ENCODE measurements at regions not wholly inside any gene's neighbourhood (a gene's known extent, or its start where the extent isn't known, plus 50 kb on each side); places are given as distances from the start of the nearest gene placed in this dataset.
"Not testable (repeated sequence)": the region's sequence is repeated elsewhere in the genome, so short reads cannot be mapped to it uniquely, and the experiment has no call there.

- Mint-ChIP-seq H3K27ac (no peak overlapping the region), H3K36me3 (ENCODE audit: low read depth) (no peaks in the 10 kb centered on the region), H3K4me3 (no peak overlapping the region), H3K27me3 (peaks cover 24% of the 10 kb centered on the region), H3K4me1 (no peaks in the 10 kb centered on the region)
- ATAC-seq (no peak), DNase-seq (no peak)
- no peaks in the 10 kb centered on the region for H3K9me3 ChIP-seq (ENCODE audit: control insufficient read depth, low read length, poor library complexity, severe bottlenecking)
These were observed 79.1 kb upstream of the PPP1R26 start for GRCh38 chr9:135400496-135400895.

DNA sequence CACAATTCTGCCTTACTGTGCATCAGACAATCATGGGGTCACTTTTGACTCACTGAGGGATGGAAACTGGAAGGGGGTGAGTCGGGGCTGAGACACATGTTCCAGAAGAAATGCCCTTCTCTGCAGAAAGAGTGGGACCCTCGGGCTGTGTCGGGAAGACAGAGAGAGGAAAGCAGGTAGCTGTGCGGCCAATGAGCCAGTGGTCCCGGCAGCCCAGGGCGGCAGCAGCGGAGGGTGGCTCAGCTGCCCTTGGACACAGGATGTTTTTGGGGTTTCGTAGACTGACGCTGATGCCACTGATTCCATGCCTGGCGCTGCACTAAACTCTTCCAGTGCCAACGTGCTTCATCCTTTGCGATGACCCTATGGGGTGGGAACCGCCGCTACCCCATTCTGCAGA, 78.4 kb upstream of the PPP1R26 start:
- ATAC-seq (no peak), DNase-seq (no peak)
- Mint-ChIP-seq H3K4me3 (no peak overlapping the region), H3K27ac (no peak overlapping the region), H3K36me3 (ENCODE audit: low read depth) (no peaks in the 10 kb centered on the region), H3K4me1 (no peaks in the 10 kb centered on the region), H3K27me3 (peaks cover 29% of the 10 kb centered on the region)
- no peaks in the 10 kb centered on the region for H3K9me3 ChIP-seq (ENCODE audit: control insufficient read depth, low read length, poor library complexity, severe bottlenecking)

DNA sequence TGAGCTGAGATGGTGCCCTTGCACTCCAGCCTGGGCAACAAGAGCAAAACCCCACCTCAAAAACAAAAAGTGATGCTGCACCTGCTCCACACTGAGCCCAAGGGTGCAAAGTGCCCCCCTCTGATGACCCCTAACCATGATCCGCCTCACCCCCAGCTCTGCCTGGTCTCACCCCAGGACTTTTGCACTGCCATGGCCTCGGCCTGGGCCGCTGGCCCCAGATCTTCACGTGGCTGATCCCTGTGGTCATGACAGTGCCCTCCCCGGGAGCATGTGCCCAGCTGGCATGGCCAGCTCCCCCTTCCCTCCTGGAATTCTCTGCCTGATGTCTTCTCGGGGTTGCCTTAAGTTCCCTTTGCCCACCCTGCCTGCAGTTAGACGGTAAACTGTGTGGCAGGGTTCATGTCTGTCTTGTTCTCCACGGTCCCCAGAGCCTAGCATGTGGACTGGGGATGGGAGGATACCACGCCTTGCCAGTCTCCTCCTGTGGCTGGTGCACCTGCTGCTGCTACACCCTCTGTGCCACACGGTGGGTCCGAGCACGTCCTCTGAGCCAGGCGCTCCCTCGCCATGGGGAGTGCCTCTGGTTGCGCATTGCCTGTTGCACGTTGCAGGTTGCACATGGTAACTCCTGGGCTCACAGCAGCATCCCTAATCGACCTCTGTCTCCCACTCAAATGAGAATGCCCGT, 77.4 kb upstream of the PPP1R26 start:
- H3K4me1 Mint-ChIP-seq: no peaks in the 10 kb centered on the region
- no peak for DNase-seq
- H3K4me3 Mint-ChIP-seq: no peak overlapping the region
- H3K27ac Mint-ChIP-seq: no peak overlapping the region
- H3K36me3 Mint-ChIP-seq (ENCODE audit: low read depth): no peaks in the 10 kb centered on the region
- H3K27me3 Mint-ChIP-seq: peaks cover 32% of the 10 kb centered on the region
- no peak for ATAC-seq
- H3K9me3 ChIP-seq (ENCODE audit: control insufficient read depth, low read length, poor library complexity, severe bottlenecking): no peaks in the 10 kb centered on the region

DNA sequence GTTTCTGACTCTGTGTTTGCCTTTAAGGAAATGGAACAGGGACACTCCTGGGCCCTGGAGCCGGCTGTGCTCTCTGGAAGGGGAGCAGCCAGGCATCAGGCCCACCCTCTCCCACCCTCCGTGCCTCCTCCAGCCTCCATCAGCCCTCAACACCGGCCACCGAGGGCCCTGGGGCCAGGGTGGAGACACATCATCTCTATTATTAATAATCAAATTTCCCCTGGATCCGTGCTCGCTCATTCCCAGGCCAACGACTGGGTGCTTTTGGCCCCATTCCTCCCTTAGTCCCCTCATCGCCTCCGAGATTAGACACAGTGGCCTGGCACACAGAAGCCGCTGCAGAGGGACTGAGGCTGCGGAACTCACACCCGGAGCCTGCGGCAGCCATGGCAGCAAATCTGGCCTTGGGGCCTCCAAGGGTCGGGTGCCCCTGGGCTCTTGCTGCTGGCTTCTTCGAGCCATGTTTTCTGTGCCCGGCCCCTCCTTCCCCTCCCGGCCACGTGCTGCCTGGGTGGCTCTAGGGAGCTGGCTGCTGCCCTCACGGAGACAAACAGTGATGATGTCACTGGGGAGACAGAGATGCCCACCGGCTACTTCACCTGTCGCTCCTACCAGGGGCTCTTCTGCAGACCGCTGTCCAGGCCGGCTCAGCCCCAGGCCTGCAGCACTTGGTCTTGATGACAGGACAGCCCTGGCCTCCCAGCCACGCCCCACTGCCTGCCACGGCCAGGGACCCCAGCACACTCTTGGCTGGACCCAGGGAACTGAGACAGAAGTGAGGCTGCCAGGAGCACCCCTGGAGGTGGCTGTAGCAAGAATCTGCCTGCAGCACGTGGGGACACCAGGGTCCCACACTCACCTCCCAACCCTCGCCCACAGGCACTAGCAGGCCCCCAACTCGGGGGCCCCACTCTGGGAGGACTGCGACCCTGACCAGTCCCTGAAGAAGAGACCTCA, 76.6 kb upstream of the PPP1R26 start:
- H3K27ac Mint-ChIP-seq: no peak overlapping the region
- no peaks in the 10 kb centered on the region for H3K4me1 Mint-ChIP-seq
- no peaks in the 10 kb centered on the region for H3K9me3 ChIP-seq (ENCODE audit: control insufficient read depth, low read length, poor library complexity, severe bottlenecking)
- H3K27me3 Mint-ChIP-seq: peaks cover 32% of the 10 kb centered on the region
- DNase-seq (no peak), ATAC-seq (no peak)
- H3K36me3 Mint-ChIP-seq (ENCODE audit: low read depth): no peaks in the 10 kb centered on the region
- H3K4me3 Mint-ChIP-seq: no peak overlapping the region

GRCh38 chr9:135403733-135404450, 75.7 kb upstream of the PPP1R26 start:
- Mint-ChIP-seq H3K27ac (no peak overlapping the region), H3K36me3 (ENCODE audit: low read depth) (no peaks in the 10 kb centered on the region), H3K4me1 (no peaks in the 10 kb centered on the region), H3K4me3 (no peak overlapping the region), H3K27me3 (peaks cover 32% of the 10 kb centered on the region)
- DNase-seq: no peak
- H3K9me3 ChIP-seq (ENCODE audit: control insufficient read depth, low read length, poor library complexity, severe bottlenecking): no peaks in the 10 kb centered on the region
- ATAC-seq: no peak

GRCh38 chr9:135404451-135405144, 75.0 kb upstream of the PPP1R26 start:
- peaks cover 32% of the 10 kb centered on the region for H3K27me3 Mint-ChIP-seq
- no peaks in the 10 kb centered on the region for H3K9me3 ChIP-seq (ENCODE audit: control insufficient read depth, low read length, poor library complexity, severe bottlenecking)
- H3K4me1 Mint-ChIP-seq: no peaks in the 10 kb centered on the region
- DNase-seq (no peak), ATAC-seq (no peak)
- H3K36me3 Mint-ChIP-seq (ENCODE audit: low read depth): no peaks in the 10 kb centered on the region
- H3K4me3 Mint-ChIP-seq: no peak overlapping the region
- H3K27ac Mint-ChIP-seq: no peak overlapping the region

DNA sequence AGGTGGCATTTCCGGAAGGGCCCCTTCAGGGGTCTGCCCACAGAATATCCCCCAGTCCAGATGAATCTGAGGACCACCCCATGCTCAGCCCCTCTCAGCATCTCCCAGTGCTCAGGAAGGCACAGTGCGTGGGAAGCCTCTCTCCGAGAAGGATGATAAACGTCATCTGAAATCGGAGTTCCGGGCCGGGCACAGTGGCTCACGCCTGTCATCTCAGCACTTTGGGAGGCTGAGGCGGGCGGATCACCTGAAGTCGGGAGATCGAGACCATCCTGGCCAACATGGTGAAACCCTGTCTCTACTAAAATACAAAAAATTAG, 74.5 kb upstream of the PPP1R26 start:
- not testable (repeated sequence) for ATAC-seq; DNase-seq; H3K27ac Mint-ChIP-seq; H3K9me3 ChIP-seq (ENCODE audit: control insufficient read depth, low read length, poor library complexity, severe bottlenecking); H3K4me3 Mint-ChIP-seq; H3K4me1 Mint-ChIP-seq; H3K36me3 Mint-ChIP-seq (ENCODE audit: low read depth)
- peaks cover 37% of the 10 kb centered on the region for H3K27me3 Mint-ChIP-seq

GRCh38 chr9:135408476-135409254, 70.9 kb upstream of the PPP1R26 start:
- no peaks in the 10 kb centered on the region for H3K36me3 Mint-ChIP-seq (ENCODE audit: low read depth)
- no peaks in the 10 kb centered on the region for H3K9me3 ChIP-seq (ENCODE audit: control insufficient read depth, low read length, poor library complexity, severe bottlenecking)
- no peak for DNase-seq
- ATAC-seq: no peak
- no peak overlapping the region for H3K4me3 Mint-ChIP-seq
- peaks cover 27% of the 10 kb centered on the region for H3K27me3 Mint-ChIP-seq
- H3K4me1 Mint-ChIP-seq: peaks cover 2% of the 10 kb centered on the region
- H3K27ac Mint-ChIP-seq: no peak overlapping the region

DNA sequence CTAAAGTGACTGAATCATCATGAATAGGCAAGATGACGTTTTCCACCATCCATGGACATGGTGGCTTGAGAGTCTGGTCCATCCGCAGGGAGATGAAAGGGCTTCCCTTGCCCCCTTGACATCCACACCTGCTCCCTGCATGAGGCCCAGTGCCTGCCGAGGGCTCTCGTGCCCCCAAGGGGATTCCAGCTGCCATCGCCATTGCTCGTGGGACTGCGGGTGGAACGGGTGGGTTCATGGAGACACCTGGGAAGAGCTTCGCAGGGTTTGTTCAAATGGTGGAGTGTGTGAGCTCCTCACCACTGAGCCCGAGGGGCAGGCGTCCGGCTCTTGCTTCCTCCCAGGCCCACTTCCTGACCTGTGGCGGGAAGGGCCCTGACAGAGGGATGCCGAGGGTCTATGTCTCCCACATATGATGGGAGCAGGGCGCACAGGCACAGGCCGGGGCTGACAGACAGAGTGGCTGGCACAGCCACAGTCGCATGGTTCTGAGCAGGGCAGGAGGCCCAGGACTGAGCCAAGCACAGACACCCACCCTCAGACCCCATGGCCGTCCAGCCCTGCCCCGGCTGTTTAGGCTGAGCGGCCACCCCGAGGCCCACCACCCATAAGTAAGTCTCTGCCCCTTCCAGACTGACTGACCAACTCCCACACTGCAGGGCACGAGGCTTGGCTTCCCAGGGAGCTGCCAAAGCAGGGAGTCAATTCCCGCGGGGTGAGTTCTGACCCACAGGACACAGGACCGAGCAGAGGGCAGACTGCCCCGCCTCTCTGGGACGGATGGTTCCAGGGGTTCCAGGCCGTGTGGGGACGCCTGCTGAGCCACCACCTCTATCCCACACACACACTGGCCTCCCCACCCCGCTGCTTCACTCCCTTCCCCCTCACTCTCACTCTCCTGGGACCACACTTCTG, 70.0 kb upstream of the PPP1R26 start:
- no peak for ATAC-seq
- Mint-ChIP-seq H3K27me3 (peaks cover 18% of the 10 kb centered on the region), H3K4me1 (peaks cover 2% of the 10 kb centered on the region), H3K4me3 (no peak overlapping the region), H3K36me3 (ENCODE audit: low read depth) (no peaks in the 10 kb centered on the region), H3K27ac (no peak overlapping the region)
- no peaks in the 10 kb centered on the region for H3K9me3 ChIP-seq (ENCODE audit: control insufficient read depth, low read length, poor library complexity, severe bottlenecking)
- DNase-seq: no peak

DNA sequence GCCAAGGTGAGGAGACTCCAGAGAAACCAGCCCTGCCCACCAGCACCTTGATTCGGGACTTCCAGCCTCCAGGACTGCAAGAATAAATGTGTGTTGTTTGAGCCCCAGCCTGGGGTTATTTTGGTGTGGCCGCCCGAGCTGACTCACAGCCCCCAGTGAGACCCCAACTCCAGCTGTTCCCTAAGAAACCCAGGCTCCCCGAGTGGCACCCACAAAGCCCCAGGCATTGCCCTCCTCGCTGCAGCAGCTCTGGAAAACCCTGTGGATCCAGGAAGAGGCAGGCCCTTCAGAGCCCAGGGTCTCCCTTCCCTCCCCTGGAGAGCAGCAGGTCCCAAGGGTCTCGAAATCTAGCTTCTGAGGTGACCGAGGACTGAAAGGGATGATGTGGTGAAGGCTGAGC, 69.2 kb upstream of the PPP1R26 start:
- Mint-ChIP-seq H3K4me3 (no peak overlapping the region), H3K27ac (no peak overlapping the region), H3K27me3 (peaks cover 15% of the 10 kb centered on the region), H3K36me3 (ENCODE audit: low read depth) (no peaks in the 10 kb centered on the region), H3K4me1 (peaks cover 2% of the 10 kb centered on the region)
- ATAC-seq: no peak
- H3K9me3 ChIP-seq (ENCODE audit: control insufficient read depth, low read length, poor library complexity, severe bottlenecking): no peaks in the 10 kb centered on the region
- DNase-seq: no peak

- Mint-ChIP-seq H3K4me1 (peaks cover 2% of the 10 kb centered on the region), H3K36me3 (ENCODE audit: low read depth) (no peaks in the 10 kb centered on the region), H3K4me3 (no peak overlapping the region), H3K27me3 (peaks cover 14% of the 10 kb centered on the region), H3K27ac (no peak overlapping the region)
- H3K9me3 ChIP-seq (ENCODE audit: control insufficient read depth, low read length, poor library complexity, severe bottlenecking): no peaks in the 10 kb centered on the region
- ATAC-seq: no peak
- DNase-seq: no peak
These were observed 68.6 kb upstream of the PPP1R26 start for GRCh38 chr9:135410831-135411473.

Data from T-helper 17 cell (primary cell).